ENCODE measurements at regions not wholly inside any gene's neighbourhood (a gene's known extent, or its start where the extent isn't known, plus 50 kb on each side); places are given as distances from the start of the nearest gene placed in this dataset.
A peak's percentile ranks its signal among the peaks of the same experiment; 100 is the strongest.

DNA sequence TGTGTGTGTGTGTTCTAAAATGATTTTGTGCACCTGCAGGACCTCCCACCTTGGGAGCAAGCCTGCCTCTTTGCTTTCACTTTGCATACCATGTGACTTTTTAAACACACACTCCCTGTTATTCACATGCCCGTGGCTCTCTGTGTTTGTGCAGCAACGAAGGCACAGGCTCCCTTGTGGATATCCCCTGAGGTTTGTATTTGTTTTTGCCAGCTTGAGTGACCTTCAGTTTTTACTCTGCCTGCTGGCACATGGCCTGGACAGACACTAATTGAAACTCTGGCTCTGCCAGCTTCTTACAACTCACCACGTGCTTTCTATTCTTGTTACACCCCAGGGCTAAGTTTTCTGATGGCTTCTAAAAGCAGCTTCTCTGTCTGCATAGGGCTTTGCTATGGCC lies 885.8 kb downstream of the SH3BGRL start:
- DNase-seq (ENCODE audit: low spot score) = peak; percentile 20

DNA sequence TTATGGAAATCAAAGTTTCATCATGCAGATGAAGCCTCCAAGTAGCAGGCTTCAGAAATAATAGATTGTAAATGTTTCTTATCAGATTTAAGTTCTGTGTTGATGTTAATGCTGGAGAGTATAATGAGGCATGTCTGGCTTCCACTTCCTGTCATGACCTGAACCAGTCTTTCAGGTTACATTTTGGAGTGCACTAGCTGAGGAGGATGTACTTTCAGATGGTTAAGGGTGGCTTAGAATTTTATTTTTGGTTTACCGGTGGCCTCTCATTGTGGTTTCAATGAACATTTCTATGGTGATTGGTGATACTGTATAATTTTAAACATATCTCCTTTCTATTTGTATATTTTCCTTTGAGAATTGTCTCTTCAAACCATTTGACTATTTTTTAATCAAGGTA lies 890.4 kb downstream of the SH3BGRL start:
- DNase-seq (ENCODE audit: low spot score) = no peak

DNA sequence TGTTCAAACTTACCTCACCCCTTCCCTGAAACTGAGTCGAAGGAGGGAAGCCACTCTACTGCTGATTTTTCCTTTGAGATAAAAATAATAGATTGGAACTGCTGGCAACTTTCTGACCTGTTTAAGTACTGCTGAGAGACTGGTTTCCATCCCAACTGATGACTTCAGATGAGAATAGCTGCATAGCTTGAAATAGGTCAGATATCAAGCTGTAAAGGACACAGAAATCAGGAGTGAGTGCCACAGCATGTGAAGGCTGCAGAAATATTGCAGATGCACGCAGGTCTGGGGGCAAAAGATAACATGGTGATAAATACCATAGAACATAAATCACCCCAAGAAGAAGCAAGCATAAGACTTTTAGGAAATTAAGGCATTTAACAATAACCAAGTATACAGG lies 923.2 kb downstream of the SH3BGRL start:
- DNase-seq (ENCODE audit: low spot score) = no peak

DNA sequence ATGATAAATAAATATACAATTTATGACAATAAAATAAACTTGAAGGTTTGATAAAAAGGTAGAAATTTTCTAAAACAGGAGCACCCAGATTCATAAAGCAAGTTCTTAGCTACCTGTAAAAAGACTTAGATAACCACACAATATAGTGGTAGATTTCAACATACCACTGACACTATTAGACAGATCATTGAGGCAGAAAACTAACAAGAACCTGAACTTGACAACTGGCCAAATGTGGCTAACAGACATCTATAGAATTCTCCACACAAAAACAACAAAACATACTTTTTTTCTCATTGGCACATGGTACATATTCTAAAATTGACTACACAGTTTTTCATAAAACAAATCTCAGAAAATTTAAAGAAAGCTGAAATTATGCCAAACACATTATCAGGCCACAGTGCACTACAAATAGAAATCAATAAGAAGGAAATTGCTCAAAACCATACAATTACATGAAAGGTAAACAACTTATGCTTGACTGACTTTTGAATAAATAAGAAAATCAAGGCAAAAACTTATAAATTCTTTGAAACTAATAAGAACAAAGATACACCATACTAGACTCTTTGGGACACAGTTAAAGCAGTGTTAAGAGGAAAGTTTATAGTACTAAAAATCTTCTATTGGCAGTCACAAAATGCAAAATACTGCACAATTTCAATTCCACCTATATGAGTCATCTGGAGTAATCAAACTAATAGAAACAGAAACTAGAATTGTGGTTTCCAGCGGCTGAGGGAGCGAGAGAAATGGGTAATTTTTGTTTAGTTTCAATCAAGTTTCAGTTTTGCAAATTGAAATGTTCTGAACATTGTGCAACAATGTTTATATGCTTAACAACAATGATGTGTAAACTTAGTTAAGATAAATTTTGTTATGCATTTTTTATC lies 925.6 kb downstream of the SH3BGRL start:
- DNase-seq (ENCODE audit: low spot score) = no peak

DNA sequence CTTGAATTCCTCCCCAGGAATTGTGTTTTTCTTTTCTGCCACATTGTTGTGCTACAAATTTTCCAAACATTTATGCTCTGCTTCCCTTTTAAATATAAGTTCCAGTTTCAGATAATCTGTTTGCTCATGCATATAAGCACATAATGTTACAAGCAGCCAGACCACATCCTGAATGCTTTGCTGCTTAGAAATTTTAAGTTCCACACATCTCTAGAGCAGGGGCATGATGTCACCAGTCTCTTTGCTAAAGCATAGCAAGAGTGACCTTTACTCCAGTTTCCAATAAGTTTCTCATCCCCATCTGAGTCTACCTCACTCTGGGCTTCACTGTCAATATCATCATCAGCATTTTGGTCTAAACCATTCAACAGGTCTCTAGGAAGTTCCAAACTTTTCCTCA lies 932.5 kb downstream of the SH3BGRL start:
- no peak for DNase-seq (ENCODE audit: low spot score)

DNA sequence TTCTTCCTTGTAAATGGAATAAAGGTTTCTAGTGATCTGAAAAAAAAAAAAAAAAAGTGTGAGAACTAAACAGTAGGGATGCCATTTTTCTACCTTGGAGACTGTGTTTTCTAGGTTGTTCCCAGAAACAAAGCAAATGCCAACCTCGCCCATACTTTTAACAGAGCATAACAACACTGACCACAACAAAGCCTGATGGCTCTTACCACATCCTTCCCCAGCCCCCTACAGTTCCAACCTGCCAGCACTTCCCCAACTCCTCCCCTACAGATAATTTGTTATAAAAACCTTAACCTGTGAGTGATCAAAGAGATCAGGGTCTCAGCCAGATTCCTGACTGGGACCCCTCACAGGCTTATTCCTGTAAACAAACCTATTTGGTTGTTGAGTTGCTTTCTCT lies 940.0 kb downstream of the SH3BGRL start:
- no peak for DNase-seq (ENCODE audit: low spot score)

DNA sequence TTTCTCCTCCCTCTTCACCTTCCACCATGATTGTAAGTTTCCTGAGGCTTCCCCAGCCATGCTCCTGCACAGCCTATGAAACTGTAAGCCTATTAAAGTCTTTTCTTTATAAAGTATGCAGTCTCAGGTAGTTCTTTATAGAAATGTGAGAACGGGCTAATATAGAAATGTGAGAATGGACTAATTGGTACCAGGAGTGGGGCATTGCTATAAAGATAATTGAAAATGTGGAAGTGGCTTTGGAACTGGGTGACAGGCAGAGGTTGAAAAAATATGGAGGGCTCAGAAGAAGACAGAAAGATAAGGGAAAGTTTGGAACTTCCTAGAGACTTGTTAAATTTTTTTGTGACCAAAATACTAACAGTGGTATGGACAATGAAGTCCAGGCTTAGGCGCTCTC lies 959.3 kb downstream of the SH3BGRL start:
- DNase-seq (ENCODE audit: low spot score) = no peak

DNA sequence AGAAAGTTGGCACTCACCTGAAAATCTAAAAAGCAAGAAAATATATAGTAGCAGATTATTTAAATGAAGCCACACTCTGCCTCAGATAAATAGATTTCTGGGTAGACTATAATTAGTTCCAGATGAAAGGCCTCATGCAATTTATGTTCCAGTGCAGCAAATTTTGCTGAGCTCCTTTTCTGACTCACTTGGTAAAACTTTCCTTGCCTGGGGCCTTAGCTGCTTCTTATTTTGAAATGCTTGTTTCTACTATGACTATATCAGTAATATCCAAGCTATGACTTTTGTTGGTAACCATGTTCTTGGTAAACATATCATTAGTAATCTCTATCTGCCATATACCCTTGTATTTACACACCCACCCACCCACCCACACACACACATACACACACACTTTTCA lies 961.8 kb downstream of the SH3BGRL start:
- no peak for DNase-seq (ENCODE audit: low spot score)

DNA sequence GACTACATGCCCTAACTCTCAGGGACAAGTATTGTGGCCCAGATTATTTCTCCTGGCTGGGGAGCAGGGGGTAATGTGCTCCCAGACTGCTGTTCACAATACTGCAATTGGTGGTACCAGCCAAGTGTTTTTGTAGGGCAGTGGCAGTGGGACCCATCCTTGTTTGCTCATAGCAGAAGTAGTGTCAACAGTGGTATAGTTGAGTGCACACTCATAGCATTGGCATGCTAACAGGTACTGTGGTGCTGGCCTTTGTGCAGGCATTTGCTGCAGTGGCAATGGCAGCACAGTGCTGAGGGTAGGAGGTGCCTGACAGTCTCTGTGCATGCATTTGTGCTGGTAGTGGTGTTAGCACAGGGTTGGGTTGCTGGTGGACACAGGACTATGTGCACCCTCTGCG lies 995.0 kb downstream of the SH3BGRL start:
- no peak for DNase-seq (ENCODE audit: low spot score)

DNA sequence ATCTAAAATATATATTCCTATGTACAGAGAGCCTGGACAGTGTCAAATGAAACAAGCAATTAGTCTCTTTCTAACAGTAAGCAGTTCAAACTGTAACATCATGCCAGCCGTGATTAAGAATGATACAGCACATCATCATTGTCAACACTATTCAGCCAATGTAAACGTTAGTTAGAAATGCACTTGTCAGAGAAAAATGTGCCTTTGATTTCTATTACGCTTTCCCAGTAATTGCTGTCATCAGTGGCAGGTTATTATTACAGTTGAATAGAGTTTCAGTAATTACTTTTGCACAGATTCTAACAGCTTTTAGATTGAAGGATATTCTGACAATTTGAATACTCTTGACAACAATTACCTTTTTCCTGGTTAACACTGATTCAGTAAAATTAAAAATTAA lies 1007.1 kb downstream of the SH3BGRL start:
- no peak for DNase-seq (ENCODE audit: low spot score)

DNA sequence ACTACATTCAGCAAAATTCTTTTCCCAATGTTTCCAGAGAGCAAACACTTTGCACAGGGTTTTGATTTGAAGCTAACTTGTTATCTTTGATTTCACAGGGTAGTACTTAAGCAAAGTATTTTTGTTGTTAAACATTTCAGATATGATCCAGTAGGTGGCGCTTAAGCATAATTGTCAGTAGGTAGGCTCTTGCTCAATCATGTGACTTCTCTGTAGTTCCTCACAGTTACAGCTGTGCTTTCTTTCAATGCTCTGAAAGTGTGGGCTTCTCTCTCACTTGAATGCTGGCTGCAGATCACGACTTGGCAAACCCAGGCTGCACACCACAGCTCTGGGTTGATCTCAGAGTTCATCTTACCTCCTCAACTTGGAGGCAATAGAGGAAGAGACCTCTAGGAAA lies 1016.5 kb downstream of the SH3BGRL start:
- DNase-seq (ENCODE audit: low spot score) = peak; percentile 24

DNA sequence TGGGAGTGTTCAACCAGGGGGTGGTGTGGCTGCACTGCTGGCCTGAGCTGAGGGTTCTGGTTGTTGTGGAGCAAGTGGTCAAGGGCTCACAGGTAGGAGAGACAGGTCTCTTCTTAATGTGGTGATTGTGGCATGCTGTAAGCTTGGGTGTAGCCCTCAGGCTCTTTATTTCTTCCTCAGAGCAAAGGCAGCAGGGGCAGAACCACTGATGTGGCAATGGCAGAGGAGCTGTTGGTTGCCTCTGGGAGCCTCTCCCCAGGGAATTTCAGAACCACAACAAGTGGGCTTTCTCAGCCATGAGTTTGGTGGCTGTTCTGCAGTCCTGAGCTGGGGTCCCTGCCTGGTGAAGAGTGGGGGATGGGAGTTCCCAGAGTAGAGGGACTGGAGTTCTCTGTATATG lies 1017.2 kb downstream of the SH3BGRL start:
- no peak for DNase-seq (ENCODE audit: low spot score)

DNA sequence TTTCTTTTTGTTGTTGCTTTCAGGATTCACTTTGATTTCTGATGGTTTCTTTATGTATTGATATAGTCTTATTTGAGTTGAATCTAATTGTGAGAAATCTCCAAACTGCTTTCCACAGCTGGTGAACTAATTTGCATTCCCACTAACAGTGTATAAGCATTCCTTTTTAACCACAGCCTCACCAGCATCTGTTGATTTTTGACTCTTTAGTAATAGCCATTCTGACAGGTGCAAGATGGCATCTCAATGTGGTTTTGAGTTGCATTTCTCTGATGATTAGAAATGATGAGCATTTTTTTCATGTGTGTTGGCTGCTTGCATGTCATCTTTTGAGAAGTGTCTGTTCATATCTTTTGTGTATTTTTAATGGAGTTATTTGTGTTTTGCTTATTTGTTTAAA lies 1023.1 kb downstream of the SH3BGRL start:
- no peak for DNase-seq (ENCODE audit: low spot score)

DNA sequence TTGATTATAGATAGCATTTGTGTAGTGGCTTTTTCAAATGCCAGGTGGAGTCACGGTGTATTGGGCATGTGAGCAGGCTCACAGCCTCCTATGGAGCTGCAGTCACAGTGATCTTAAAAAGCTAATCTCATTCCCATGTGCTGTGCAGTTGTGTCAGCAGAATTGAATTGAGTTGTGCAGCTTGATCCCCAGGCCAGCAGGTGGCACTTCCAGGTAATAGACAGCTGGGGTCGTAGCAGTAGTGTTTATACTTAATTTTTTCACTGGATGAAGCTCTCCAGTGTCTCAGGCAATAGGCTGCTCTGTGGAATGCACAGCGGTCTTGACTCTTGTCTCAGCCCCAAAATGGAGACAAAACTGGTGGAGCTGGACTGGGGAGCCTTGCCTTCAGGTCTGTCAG lies 1028.1 kb downstream of the SH3BGRL start:
- no peak for DNase-seq (ENCODE audit: low spot score)

DNA sequence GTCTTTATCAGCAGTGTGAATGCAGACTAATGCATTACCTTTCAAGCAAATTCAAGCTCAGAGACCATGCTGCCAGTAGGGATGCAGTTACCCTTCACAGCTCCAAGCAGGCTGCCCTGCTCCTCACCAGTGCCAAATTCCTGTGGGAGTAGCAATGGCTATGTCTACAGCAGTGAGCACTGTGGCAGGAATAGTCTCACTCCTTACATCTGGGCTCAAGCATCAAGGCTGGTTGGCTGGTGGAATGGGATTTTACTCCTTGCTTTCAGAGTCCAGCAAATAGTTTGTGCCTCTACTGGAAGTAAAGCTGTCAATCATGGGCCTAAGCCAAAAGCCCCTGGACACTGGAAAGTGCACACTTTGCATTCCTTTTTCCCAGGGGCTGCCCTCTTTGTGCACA lies 1030.8 kb downstream of the SH3BGRL start:
- no peak for DNase-seq (ENCODE audit: low spot score)

DNA sequence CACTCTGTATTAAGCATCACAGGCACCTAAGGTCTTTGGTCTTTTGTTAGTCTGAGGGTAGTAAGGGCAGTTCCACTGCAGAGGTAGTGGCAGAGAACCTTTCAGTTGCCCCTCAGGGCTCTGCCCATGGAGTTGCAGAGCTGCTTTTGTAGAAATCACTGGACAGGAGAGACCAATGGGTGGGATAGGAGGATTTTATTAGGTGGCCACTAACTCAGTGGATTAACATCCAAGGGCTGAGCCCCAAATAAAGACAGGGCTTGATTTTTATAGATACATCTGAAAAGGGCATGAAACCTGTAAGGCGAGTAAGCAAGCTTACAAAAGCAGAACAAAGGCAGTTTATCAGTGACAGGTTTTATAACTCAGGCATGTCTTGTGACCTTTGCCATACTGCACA lies 1035.4 kb downstream of the SH3BGRL start:
- no peak for DNase-seq (ENCODE audit: low spot score)
